ENCODE measurements at regions not wholly inside any gene's neighbourhood (a gene's known extent, or its start where the extent isn't known, plus 50 kb on each side); places are given as distances from the start of the nearest gene placed in this dataset.

GRCh38 chr17:51347851-51348584 lies 87.7 kb downstream of the UTP18 start:
- no peak for TF ChIP-seq CTCF (IDR thresholded peaks at IDR 0.05)
- no peaks in the 10 kb centered on the region for H3K9me3 ChIP-seq
- H3K27me3 ChIP-seq: peaks cover 59% of the 10 kb centered on the region
- no peak overlapping the region for H3K27ac ChIP-seq
- H3K4me3 ChIP-seq (ENCODE audit: low read depth in 1 of 2, low read length in 1 of 2): no peak overlapping the region
- no peaks in the 10 kb centered on the region for H3K36me3 ChIP-seq
- H3K4me1 ChIP-seq (ENCODE audit: control insufficient read depth in 1 of 2, insufficient read depth in 1 of 2, low read depth in 1 of 2, low read length in 1 of 2): no peaks in the 10 kb centered on the region

GRCh38 chr17:51351080-51351479 lies 90.7 kb downstream of the UTP18 start:
- Histone ChIP-seq H3K27me3 (peaks cover 87% of the 10 kb centered on the region), H3K4me3 (ENCODE audit: low read depth in 1 of 2, low read length in 1 of 2) (no peak overlapping the region), H3K4me1 (ENCODE audit: control insufficient read depth in 1 of 2, insufficient read depth in 1 of 2, low read depth in 1 of 2, low read length in 1 of 2) (no peaks in the 10 kb centered on the region), H3K27ac (no peak overlapping the region), H3K36me3 (no peaks in the 10 kb centered on the region), H3K9me3 (no peaks in the 10 kb centered on the region)
- TF ChIP-seq CTCF (IDR thresholded peaks at IDR 0.05): no peak

GRCh38 chr17:51351890-51352289 lies 91.5 kb downstream of the UTP18 start:
- Histone ChIP-seq H3K4me1 (ENCODE audit: control insufficient read depth in 1 of 2, insufficient read depth in 1 of 2, low read depth in 1 of 2, low read length in 1 of 2) (no peaks in the 10 kb centered on the region), H3K27me3 (peaks cover 89% of the 10 kb centered on the region), H3K4me3 (ENCODE audit: low read depth in 1 of 2, low read length in 1 of 2) (no peak overlapping the region), H3K27ac (no peak overlapping the region), H3K9me3 (no peaks in the 10 kb centered on the region), H3K36me3 (no peaks in the 10 kb centered on the region)
- no peak for TF ChIP-seq CTCF (IDR thresholded peaks at IDR 0.05)

- no peak overlapping the region for H3K27ac ChIP-seq
- no peak for TF ChIP-seq CTCF (IDR thresholded peaks at IDR 0.05)
- peaks cover 83% of the 10 kb centered on the region for H3K27me3 ChIP-seq
- no peaks in the 10 kb centered on the region for H3K9me3 ChIP-seq
- no peak overlapping the region for H3K4me3 ChIP-seq (ENCODE audit: low read depth in 1 of 2, low read length in 1 of 2)
- no peaks in the 10 kb centered on the region for H3K36me3 ChIP-seq
- no peaks in the 10 kb centered on the region for H3K4me1 ChIP-seq (ENCODE audit: control insufficient read depth in 1 of 2, insufficient read depth in 1 of 2, low read depth in 1 of 2, low read length in 1 of 2)
Measured at GRCh38 chr17:51352798-51353197, 92.5 kb downstream of the UTP18 start.

- TF ChIP-seq CTCF (IDR thresholded peaks at IDR 0.05): no peak
- Histone ChIP-seq H3K9me3 (no peaks in the 10 kb centered on the region), H3K36me3 (no peaks in the 10 kb centered on the region), H3K4me1 (ENCODE audit: control insufficient read depth in 1 of 2, insufficient read depth in 1 of 2, low read depth in 1 of 2, low read length in 1 of 2) (no peaks in the 10 kb centered on the region), H3K27ac (no peak overlapping the region), H3K27me3 (peaks cover 81% of the 10 kb centered on the region), H3K4me3 (ENCODE audit: low read depth in 1 of 2, low read length in 1 of 2) (no peak overlapping the region)
Measured at GRCh38 chr17:51353296-51353695, 93.0 kb downstream of the UTP18 start.
